LoVo (cell line): ENCODE measurements at regions not wholly inside any gene's neighbourhood (a gene's known extent, or its start where the extent isn't known, plus 50 kb on each side); places are given as distances from the start of the nearest gene placed in this dataset.

ENCODE experiments used
- DNase-seq: peaks from one replicate; pipeline ENCODE4 v3.0.0-alpha.2; 2016; ENCODE audit warnings: low spot score

DNA sequence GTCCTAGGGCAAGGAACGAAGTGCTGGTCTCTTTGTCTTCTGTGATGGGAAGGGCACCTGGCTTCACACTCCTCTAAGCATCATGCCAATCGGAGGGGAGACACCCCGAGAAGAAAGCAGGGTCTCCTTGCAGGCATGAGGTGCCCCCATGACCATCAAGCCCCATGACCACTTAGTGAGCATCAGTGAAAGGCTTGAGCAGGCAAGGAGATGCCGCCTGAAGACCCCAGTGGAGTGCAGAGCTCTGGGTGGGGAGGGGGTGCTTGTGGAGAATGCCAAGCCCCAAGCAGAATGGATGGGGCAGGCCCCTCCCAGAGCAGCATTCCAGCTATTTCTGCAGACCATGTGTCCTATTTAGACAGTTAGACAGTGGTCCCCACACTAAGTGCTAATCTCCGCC is 232.7 kb upstream of the TNRC6C start:
- DNase-seq = no peak

- no peak for DNase-seq
Measured at GRCh38 chr17:77726549-77727006, 231.9 kb upstream of the TNRC6C start.

GRCh38 chr17:77727037-77727615 is 231.4 kb upstream of the TNRC6C start:
- DNase-seq = no peak

DNA sequence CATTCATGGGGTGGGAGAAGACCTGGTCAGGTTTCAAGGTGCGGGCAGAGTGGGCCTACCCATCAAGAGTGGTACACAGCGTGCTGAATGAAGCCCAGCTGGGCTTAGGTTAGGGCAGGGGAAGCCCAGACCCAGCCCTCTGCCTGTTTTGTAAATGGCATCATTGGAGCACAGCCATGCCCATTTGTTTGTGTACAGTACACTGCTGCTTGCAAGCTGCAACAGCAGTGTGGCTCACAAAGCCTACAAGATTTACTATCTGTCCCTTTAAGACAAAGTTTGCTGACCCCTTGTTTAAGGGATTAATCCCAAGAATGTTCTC is 230.1 kb upstream of the TNRC6C start:
- no peak for DNase-seq

DNA sequence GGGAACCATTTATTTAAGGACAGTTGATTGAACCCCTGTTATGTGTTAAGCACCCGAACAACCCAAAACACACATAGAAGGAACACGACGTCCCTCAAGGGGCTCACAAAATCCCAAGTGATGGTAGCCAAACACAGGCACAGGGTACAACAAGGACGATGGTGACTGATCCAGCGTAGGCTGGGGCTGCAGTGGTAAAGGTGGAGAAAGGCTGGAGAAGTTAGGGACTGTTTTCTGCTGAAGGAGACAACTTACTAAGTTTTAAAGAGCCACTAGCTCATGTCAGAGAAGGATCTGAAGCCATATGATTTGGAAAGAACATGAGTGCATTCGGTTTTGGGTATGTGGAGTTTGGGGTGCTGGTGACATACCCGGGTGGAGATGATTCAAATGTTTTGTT is 229.6 kb upstream of the TNRC6C start:
- DNase-seq = no peak

- no peak for DNase-seq
Measured at GRCh38 chr17:77729587-77729986, 228.9 kb upstream of the TNRC6C start.

- no peak for DNase-seq
Measured at GRCh38 chr17:77730376-77730775, 228.1 kb upstream of the TNRC6C start.

- no peak for DNase-seq
Measured at GRCh38 chr17:77733576-77734296, 224.8 kb upstream of the TNRC6C start.

DNA sequence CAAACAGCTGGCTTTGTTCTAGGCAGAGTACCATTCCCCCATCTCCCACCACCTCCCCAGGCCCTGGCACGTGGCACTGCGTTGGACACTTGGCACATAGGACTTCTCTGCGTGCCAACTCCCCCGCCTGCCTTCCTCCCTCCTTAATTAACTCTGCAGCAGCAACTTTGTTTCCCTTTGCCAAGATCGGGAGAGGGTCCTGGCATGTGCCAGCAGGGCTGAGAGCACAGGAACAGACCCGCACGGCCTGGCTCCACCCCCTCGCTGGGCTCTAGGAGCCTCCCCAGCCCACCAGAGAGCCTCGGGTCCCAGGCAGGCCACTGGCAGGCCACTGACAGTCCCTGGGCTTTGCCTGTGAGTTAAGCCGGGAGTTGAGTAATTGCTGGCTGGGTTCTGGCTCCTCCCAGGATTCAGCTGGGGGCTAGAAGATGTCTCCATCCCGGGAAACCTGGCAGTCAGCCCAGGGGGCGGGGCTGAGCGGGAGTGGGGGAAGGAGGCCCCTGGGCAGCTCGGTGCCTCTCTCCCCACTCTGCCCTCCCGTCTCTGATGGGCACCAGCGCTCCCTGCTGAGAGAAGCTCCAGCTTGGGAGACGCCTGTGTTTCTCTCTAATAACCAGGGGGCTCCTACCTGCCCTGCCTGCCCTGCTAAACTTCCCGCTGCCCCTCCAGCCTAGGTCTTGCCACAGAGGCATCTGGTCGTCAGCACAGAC is 224.0 kb upstream of the TNRC6C start:
- DNase-seq = no peak

DNA sequence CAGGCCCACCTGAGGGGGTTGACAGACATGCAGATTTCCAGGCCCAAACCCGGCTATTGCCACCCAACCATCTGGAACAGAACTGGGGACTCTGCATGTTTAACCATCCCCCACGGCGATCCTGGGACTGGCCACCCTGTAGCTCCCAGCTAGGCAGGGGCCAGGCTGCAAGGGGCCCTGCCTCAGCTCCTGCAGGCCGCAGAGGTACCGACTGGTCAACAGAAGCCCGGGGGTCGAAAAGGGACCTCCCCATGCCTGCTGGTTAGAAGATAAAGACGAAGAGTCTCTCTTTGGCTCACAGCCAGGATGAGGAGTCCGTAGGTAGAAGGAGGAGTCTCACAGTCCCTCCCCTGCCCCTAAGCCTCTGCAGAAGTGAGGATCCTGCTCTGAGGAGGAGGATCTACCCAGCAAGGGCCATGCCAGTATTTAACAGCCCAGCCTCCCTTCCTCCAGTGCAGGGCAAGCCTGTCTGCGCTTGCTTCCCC is 223.4 kb upstream of the TNRC6C start:
- DNase-seq = no peak

GRCh38 chr17:77735566-77736198 is 222.8 kb upstream of the TNRC6C start:
- DNase-seq = no peak

DNA sequence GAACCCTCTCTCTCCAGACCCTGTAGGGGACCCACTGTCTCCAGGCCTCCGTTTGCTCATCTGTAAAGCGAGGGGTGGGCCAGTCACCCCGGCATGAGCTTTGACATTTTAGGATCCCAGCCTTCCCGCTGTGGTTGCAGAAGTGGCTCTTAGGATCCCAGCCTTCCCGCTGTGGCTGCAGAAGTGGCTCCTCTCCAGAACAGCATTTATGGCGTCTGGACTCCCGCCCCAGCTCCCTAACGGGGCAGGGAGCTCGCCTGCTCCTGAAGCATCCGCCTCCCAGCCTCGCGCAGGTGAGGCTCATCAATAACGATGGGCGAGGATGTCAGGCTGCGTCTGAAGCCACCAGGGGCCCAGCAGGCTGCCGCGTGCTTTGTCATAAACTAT is 222.3 kb upstream of the TNRC6C start:
- DNase-seq = no peak

- DNase-seq = no peak
Measured at GRCh38 chr17:77736721-77737120, 221.8 kb upstream of the TNRC6C start.

- no peak for DNase-seq
Measured at GRCh38 chr17:77737442-77738265, 220.8 kb upstream of the TNRC6C start.

DNA sequence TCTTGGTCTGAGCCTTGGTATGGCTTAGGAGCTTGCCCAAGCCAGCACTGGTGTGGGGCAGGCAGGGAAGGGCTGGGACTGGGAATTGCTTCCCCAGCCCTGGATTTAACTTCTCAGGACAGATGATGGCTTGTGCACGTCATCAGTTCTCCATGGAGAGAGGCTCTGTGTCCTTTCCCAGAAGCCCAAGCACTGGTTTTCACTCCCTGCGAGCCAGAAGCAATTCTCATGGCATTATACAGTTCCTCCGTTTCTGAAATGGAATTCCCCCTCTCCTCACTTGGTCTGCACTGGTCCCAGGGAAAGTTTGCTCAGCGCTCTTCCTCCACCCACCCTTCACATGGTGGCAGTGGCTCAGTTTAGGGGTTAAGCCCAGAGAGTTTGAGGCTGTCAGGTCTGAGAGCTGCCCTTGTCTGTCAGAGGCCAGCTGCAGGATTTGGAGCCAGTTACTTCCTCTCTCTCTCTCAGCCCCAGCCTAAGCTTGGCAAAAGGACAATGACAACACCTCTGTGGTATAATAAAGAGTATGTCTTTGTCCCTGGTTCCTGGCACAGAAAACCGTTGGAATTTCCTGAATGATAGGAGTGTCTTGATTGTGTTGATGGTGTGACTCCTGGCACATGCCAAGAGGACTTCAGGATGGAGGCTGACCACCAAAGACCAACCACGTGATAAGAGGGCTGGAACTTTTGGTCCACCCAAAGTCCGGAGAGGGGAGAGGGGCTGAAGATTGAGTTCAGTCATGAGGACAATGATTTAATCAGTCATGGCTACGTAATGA is 219.6 kb upstream of the TNRC6C start:
- DNase-seq = no peak

DNA sequence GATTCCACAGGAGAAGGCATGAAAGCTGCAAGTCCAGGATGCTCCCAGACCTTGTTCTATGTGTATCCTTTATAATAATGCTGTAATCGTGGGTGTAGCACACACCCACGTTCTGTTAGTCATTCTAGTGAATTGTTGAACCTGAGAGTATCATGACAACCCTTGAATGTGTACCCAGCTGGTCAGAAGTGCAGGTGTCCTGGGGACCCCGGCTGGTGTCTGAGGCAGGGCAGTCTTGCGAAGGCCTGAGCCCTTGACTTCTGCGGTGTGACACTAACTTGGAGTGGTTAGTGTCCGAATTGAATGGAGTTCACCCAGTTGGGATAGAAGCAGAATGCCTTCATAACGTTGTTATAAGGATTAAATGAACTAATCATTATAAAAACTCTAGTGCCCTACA is 218.0 kb upstream of the TNRC6C start:
- no peak for DNase-seq

DNA sequence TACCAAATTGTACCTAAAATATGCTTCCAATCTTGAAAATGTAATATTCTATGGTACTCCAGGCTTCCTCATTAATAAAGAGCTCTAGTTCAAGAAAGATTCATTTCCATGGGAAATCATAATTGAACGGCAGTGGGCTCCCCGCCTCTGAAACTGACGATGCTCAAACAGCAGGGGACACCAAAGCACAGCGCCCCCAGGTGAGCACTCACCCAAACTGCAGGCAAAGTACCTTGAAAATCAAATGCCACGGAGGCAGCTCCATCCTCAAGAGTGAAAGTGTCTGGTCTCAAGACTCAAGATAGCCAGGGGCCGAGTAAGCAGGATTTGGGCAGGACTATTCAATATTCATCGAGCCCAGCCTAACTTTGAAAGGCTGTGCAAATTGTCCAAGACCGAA is 217.4 kb upstream of the TNRC6C start:
- DNase-seq = no peak

DNA sequence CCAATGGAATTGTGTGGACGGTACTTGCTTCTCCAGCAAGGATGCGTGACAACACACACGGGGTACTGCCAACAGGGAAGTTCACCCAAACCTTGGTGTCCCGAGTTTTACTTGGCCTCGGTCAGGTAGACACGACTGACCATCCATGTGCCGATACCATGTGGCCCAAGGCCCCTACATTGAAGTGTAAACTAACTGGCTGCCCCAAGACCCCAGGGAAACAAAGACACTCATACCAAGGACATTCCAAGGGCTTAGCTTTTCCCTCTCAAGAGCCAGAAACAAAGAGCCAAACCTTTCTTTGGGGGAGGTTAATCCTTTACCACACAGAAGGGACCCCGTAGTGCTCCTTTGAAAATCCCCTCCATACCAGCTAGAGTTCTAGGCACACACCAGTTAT is 215.9 kb upstream of the TNRC6C start:
- DNase-seq = no peak

DNA sequence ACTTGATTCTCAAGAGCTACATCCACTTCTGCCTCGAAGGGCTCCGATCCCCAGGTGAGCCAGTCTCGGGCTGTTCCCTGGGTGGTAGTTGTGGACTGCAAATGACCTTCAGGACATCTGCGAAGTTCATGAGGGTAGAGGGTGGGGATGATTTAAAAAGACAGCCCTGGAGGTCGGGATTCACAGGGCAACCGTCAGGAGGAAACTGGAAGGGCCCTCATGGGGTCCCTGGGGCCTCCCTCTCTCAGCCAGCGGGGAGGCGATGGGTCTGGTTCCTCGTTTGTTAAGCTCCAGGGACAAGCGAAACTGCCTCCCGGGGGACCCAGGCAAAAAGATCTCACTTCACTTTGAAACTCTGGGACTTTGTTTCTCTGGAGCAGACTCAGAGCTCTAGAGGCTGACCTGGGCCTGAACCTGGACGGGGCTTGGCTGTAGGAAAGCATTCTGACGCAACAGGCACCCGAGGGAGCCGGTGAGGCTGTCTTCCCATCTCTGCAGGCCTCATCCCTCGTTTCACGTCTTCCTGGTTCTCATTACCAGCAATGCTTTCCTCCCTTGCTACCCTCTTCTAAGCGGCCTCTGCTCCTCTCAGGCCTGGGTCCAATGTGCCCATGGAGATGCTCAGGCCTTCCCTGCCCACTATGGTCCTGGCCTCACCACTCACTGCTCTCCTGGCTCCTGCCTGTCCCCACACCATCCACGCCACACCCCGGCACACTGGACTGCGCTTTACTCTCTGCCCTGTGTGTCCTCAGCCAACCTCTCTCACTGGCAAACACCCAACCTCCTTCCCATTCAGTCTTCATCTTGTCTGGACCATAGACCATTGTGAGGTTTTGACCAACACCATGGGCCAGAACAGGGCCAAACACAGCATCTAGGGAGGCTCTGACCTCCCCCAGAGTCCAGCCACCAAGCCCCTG is 214.2 kb upstream of the TNRC6C start:
- no peak for DNase-seq

GRCh38 chr17:77745702-77746101 is 212.8 kb upstream of the TNRC6C start:
- no peak for DNase-seq
